NCI-H524 treated with DMSO at 0.1 percent for 48 hours (cell line): ENCODE measurements at regions not wholly inside any gene's neighbourhood (a gene's known extent, or its start where the extent isn't known, plus 50 kb on each side); places are given as distances from the start of the nearest gene placed in this dataset.

Experiments used
- DNase-seq: peaks from one replicate; lab custom pipeline; 2025; lab: John Stamatoyannopoulos, UW

DNA sequence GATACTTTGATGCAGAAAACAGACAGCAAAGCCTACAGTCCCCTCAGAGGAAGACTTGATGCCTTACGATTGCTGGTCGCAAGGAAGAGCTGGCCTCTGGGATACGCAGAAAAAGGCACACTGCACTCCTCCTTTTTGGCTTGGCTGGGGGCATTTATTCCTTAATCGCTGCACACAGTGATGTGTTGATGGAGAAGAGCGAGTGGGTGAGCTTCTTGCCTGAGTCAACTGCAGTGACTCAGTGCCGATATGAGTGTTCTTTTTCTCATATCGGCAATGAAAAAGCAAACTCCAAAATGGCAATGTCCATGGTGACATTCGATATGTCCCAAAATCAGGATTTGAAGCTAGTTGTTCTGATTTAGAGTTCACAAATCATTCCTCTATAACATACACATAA lies 794.8 kb downstream of the HACE1 start:
- no peak for DNase-seq

DNA sequence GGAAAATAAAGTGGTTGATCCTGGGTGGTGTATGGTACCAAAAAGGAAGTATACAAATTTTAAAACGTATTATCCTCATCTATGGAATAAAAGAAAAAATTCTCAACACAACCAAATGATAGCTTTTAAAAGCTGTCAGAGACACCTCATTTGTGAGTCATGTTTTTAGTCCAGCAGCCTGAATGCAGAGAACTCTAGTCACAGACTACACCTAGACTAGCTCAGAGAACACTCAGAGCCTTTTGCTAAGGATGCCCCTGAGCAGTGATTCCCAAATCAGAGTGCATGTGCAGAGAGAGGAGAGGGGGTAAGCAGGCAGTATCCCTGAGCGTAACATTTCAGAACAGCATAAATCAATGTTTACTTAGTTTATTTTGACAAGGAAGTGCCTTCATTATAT lies 809.3 kb downstream of the HACE1 start:
- DNase-seq: no peak

- DNase-seq: no peak
Observed at GRCh38 chr6:104046426-104046825, 813.3 kb downstream of the HACE1 start.

DNA sequence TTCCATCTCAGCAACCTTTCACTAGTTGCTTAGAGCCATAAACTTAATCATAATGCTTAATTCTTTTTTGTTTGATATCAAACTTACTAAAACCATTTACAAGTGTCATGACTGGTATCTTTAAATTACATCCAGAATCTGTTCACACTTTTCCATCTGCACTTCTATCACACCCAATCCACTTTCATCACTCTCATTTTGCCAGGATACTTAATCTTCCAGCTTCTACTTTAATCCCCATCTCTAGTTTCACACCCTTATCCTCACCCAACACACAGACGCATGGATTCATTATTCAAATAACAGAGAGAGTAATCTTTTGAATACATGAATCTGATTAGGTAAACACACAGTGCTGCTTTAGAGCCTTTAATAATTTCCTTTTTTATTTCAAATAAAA lies 828.4 kb downstream of the HACE1 start:
- DNase-seq: peak; percentile 64

GRCh38 chr6:104022126-104022525 lies 837.6 kb downstream of the HACE1 start:
- no peak for DNase-seq

DNA sequence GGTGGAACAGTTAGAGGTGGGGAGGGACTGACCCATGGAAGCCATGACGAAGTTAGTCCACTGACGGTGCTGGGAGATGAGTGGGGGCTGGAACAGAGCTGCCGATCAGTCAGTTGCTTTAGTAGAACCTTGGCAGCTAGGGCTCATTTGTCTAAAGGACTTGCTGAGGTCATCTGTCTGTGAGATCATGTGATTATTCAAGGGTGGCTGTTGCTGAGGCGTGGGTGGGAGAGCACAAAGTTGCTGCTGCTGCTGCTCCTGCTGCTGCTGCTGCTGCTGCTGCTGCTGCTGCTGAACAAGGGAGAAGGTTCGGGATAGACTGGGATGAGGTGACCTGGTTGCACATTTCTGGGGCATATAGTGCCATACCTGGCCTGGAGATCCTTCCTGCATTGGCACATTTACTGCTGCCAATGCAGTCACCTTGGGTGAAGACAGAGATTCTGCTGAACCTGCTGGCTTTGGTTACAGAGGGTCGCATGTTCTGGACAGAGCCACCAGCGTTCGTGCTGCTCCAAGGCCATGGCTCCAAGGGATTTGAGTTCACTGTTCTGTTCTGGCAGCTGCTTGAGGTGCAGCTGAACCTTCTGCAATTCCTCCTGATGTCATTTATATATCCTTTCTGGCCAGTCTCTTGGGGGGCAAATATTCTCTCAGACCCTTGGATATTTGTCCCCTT lies 840.5 kb downstream of the HACE1 start:
- no peak for DNase-seq

- no peak for DNase-seq
Observed at GRCh38 chr6:104017410-104018381, 842.0 kb downstream of the HACE1 start.

- no peak for DNase-seq
Observed at GRCh38 chr6:104014163-104014959, 845.4 kb downstream of the HACE1 start.

DNA sequence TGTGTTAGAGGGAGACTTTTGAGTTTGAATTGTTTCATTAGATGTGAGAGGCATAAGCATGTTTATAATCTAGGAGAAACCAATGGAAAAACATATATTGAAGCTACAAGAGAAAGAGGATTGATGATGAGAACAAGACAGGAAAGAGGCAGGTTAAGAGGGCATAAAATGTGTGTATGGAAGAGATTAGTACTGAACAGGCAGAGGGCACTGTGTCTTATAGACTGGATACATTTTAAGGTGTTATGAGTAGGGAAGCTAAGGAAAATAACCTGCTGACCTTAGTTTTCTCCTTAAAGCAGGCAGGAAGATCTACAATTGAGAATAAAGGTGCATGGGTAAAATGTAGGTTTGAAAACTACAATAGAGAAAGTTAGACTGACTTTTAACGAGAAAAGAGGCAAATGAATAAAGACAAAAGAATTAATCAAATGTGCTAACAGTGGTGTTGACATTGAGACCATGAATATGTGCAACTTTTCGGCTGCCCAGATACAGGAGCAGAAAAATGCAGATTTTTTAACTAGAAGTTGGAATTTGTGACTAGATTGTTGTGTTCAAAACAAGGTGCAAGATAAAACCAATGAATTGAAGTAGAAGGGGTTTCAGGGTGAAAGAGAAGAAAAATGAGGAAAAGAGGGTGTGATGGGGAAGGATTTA lies 846.3 kb downstream of the HACE1 start:
- DNase-seq: no peak

DNA sequence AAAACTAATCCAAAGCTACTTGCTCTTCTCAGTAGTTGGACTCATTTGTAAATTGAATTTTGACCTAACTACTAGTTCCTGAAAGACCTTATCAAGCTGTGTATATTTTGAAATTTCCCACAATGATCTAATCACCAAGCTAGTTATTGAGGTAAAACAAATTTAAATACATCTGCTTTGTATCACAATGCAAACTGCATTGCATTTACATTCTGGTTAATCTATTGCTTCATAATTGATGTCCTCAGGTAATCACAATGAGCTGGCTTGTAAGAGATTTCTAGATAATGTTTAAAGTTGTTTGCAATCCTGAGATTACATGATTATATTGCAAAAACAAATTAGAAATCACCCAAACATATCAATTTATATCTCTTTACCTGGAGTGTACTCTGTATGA lies 848.8 kb downstream of the HACE1 start:
- no peak for DNase-seq

DNA sequence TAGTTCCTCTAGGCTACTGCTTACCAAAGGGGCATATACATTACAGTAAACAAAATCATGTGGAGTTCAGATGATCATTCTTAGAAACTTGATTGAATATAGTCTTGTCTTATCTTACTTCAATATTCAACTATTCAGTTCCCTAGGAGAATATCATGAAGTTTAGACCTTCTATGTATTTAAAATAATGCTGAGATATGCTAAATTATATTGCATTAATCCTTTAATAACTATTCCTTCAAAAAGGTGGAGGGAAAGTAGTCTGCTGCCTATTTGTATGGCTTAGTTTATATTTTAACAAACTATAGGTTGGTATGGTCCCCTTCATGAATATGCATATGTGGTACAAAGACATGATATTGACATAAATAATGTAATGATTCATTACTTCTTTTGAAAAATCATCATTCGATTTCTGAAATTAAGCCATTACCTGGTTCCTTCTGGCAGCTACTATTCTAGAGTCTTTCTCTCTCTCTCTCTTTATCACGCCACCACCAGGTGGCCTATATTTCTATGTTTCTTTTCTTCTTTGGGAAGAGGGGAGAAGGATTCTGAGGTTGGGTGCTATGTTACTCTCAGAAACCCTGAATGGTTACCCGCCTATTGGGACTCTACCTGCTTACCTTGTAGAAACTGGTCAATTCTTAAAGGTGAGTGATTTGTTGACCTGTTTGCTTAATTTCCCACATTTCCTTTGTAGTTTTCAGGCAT lies 855.8 kb downstream of the HACE1 start:
- no peak for DNase-seq

DNA sequence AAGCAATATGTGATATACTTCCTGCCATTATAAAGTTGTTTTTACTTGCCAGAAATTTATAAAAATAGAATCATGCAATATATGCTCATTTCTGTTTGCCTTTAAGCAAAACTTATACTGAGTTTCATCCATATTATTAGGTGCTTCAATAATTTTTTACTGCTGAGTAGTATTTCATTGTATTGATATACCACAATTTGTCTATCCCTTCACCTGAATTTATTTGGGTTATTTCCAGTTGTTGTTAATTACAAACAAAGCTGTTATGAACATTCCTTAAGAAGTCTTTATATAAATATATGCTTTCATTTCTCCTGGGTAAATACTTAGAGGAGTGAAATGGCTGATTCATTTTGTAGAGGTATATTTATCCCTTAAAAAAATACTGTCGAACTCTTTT lies 864.1 kb downstream of the HACE1 start:
- DNase-seq: no peak

DNA sequence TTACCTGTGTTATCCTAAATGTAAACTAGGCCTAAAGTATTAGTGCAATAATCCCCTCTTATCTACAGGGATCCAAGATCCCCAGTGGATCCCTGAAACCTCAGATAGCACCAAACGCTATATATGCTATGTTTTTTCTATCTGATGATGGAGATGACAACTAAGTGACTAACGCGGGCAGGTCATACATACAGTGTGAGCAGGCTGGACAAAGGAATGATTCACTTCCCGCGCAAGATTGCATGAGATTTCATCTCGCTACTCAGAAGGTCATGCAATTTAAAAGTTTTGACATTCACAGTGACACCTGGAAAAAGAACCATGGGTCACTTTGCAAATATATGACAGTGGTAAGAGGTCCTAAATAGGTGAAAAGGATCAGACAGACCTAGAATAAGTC lies 875.9 kb downstream of the HACE1 start:
- no peak for DNase-seq

DNA sequence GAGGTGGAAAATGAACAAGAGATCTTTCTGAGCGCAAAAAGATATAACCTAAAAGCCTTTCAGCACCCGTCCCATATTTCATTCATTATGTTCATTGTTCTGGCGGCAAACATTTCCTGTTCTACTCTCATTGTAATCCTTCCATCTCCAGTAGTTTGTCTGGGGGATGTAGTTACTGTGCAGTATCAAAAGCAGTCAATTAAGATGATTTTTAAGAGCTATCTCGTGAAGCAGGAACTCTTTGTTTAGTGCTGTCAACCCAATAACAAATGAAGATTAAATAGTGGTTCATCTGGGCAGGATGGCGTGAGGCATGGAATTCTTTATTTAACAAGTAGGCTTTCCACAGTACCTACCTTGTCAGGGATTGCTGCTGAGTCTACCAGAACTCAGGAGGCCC lies 876.7 kb downstream of the HACE1 start:
- no peak for DNase-seq

DNA sequence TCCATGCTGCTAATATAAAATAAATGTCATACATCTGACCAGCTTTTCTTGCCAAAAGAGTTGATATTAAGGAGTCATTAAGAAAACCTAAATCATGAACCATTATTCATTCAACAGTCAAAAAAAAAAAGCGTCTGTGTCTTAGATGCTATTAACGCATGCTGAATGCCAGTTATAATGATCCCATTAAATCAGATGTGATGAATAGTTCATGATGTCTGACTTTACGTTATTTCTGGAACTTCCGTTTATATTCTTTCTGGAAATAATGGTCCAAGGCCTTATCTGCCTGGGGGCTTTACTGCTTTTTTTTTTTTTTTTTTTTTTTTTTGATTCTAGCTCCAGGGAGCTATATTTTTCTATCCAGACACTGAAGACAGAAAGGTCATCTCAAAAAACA lies 877.1 kb downstream of the HACE1 start:
- DNase-seq: no peak

DNA sequence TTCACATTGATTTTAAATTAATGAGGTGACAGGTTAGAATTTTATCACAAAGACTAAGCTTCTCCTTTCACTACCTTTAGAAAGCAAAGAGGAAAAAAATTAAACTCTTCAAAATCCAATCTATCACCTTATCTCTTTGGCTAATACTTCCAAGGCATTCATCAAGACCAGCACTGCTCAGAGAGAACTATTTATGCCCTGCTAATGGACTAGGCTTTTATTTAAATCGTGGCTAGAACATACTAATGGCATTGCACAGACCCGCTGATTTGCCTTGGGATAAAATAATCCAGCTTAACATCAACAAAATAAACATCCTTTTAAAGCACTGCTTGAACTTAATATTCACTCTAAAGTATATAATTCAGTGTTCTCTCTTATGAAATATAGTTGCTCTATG lies 880.4 kb downstream of the HACE1 start:
- no peak for DNase-seq

DNA sequence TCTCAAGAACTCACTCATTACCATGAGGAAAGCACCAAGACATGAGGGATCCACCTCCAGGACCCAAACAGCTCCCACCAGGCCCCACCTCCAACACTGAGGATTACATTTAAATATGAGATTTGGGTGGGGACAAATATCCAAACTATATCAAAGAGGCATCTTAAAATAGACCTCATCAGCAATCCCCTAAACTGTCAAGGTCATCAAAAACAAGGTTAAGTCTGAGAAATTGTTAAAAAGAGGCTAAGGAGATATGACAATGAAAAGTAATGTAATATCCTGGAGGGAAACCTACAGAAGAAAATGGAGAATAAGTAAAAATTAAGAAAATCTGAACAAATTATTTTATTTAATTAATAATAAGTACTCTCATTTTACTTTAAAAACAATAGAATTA lies 922.3 kb downstream of the HACE1 start:
- DNase-seq: no peak

DNA sequence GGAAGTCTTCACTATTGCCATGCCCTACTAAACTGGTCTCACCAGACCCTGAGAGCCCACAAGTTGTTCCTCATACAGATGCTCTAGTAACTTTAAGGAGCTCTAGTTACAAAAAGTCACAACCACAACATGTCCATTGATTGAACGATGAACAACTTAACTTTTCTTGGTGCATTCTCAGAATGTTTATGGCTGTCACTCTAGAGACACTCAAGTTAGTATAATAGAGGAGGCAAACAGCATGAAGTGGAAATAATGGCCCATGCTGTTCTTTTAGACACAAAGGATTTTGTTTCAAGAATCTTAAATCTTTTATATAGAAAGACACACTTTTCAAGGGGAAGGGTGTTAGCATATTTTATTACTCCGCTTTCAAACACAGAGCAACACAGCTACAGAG lies 934.4 kb downstream of the HACE1 start:
- DNase-seq: no peak

GRCh38 chr6:103910018-103910417 lies 949.7 kb downstream of the HACE1 start:
- no peak for DNase-seq

DNA sequence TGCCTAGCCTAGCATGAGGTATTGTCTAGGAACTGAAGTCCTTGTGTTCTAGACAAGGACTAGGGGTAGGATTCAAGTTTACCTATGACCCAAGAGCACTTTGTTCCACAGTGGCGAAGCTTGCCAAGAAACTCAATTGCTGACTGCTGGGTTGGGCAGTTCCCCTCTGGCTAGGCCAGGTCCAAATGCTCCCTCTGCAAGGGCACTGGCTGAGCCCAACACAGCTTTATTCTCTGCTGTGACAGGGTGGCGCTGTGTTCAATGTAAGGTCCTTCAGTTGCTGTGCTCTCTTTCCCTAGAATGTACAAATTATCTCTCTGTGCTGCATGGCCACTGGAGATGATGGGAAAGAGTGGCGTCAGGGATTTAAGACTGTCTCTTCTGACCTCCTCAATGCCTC lies 950.8 kb downstream of the HACE1 start:
- DNase-seq: no peak

DNA sequence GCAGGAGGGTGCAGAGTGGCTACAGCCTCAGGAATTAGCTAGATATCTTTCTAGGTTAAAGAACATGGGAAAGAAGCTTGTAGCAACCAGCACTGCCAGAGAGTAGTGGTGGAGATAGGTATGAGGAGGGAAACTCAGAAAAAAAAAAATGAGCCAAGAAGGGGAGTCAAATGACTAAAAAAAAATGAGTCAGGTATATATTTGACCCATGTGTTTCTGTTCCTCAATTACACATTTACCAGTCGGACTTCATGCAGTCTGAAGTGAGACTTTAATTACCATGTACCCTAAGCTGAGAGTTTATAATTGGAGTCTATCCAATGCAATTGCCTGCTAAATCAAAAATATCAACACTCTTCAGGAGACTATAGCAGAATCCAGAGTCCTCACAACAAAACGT lies 964.6 kb downstream of the HACE1 start:
- no peak for DNase-seq
